HEK293 (cell line): ENCODE measurements at regions not wholly inside any gene's neighbourhood (a gene's known extent, or its start where the extent isn't known, plus 50 kb on each side); places are given as distances from the start of the nearest gene placed in this dataset.
"Not testable (repeated sequence)": the region's sequence is repeated elsewhere in the genome, so short reads cannot be mapped to it uniquely, and the experiment has no call there.

Source experiments
- CTCF ChIA-PET: fragments of 350-600 bp; formaldehyde crosslinking; extraction: SDS; loops from one replicate; lab custom pipeline; 2021; ENCODE audit warnings: antibody characterized with exemption; lab: Yijun Ruan, JAX
- POLR2A ChIA-PET: fragments of 300-600 bp; formaldehyde crosslinking; extraction: SDS; loops from one replicate; lab custom pipeline; 2020; ENCODE audit warnings: antibody characterized with exemption, inconsistent platforms; lab: Yijun Ruan, JAX
- H3K27ac ChIP-seq: fragments of 200-500 bp; sonication (Bioruptor generic); 2 replicates; pipeline ENCODE4 v1.5.1; 2014; ENCODE audit warnings: low read depth, low read length, control low read depth, inconsistent platforms; ENCODE audit errors: extremely low read depth
- H3K36me3 ChIP-seq, 2 experiments: fragments of 200-500 bp in 1 of 2; sonication (Bioruptor generic) in 1 of 2; 1 replicate in 1 of 2; 2 replicates in 1 of 2; pipeline ENCODE4 v1.5.1; 2014 to 2017; ENCODE audit warnings: inconsistent platforms in 2 of 2, low read length in 2 of 2; ENCODE audit not compliant: control insufficient read depth in 2 of 2, insufficient read depth in 1 of 2
- H3K4me1 ChIP-seq: fragments of 200-500 bp; sonication (Bioruptor generic); 2 replicates; pipeline ENCODE4 v1.5.1; 2014; ENCODE audit warnings: mild to moderate bottlenecking, low read length, inconsistent platforms; ENCODE audit not compliant: control insufficient read depth, insufficient read depth
- H3K4me3 ChIP-seq: 2 replicates; pipeline ENCODE4 v1.5.1; 2011; ENCODE audit warnings: low read depth, mild to moderate bottlenecking, control low read depth, low read length, moderate library complexity
- H3K9me3 ChIP-seq: fragments of 200-500 bp; sonication (Bioruptor generic); 2 replicates; pipeline ENCODE4 v1.5.1; 2014; ENCODE audit warnings: low read depth, low read length, inconsistent platforms; ENCODE audit not compliant: control insufficient read depth, insufficient read depth
- HOXA7 ChIP-seq: sonication (generic); formaldehyde crosslinking; IDR thresholded peaks from 2 replicates; pipeline ENCODE4 v1.8.1; 2022; ENCODE audit warnings: missing genetic modification reagents, borderline replicate concordance
- ZNF202 ChIP-seq: fragments of 450-650 bp; formaldehyde crosslinking; IDR thresholded peaks from 2 replicates; pipeline ENCODE4 v1.5.1; 2016; ENCODE audit warnings: missing biosample characterization, missing genetic modification characterization, borderline replicate concordance
- ZNF211 ChIP-seq: fragments of 450-650 bp; formaldehyde crosslinking; IDR thresholded peaks from 2 replicates; pipeline ENCODE4 v1.5.1; 2016; ENCODE audit warnings: low read depth, missing biosample characterization, missing genetic modification characterization
- ZNF433 ChIP-seq: fragments of 450-650 bp; formaldehyde crosslinking; IDR thresholded peaks from 2 replicates; pipeline ENCODE4 v1.5.1; 2016; ENCODE audit warnings: missing biosample characterization, missing genetic modification characterization, low read depth
- ZNF514 ChIP-seq: fragments of 450-650 bp; formaldehyde crosslinking; IDR thresholded peaks from 2 replicates; pipeline ENCODE4 v1.5.1; 2016; ENCODE audit warnings: missing biosample characterization, missing genetic modification characterization
- ZNF571 ChIP-seq: fragments of 450-650 bp; formaldehyde crosslinking; IDR thresholded peaks from 2 replicates; pipeline ENCODE4 v1.5.0; 2017; ENCODE audit warnings: missing biosample characterization, missing genetic modification characterization
- ZNF660 ChIP-seq: fragments of 450-650 bp; IDR thresholded peaks from 2 replicates; pipeline ENCODE4 v1.5.1; 2018; ENCODE audit warnings: missing biosample characterization, mild to moderate bottlenecking, missing genetic modification characterization
- ZNF768 ChIP-seq: fragments of 450-650 bp; formaldehyde crosslinking; IDR thresholded peaks from 2 replicates; pipeline ENCODE4 v1.5.1; 2018; ENCODE audit warnings: missing biosample characterization, mild to moderate bottlenecking, missing genetic modification characterization
- TF ChIP-seq, protein P1 (sequence below): fragments of 450-650 bp; formaldehyde crosslinking; IDR thresholded peaks from 2 replicates; pipeline ENCODE4 v1.5.0; 2017; ENCODE audit warnings: missing biosample characterization, missing genetic modification characterization, borderline replicate concordance
- TF ChIP-seq, protein P2 (sequence below): fragments of 450-650 bp; formaldehyde crosslinking; IDR thresholded peaks from 2 replicates; pipeline ENCODE4 v1.5.1; 2016; ENCODE audit warnings: missing biosample characterization, missing genetic modification characterization
- TF ChIP-seq, protein P3 (sequence below): fragments of 450-650 bp; formaldehyde crosslinking; IDR thresholded peaks from 2 replicates; pipeline ENCODE4 v1.5.1; 2016; ENCODE audit warnings: missing biosample characterization, missing genetic modification characterization, borderline replicate concordance
- TF ChIP-seq, protein P4 (sequence below): fragments of 450-650 bp; formaldehyde crosslinking; conservative IDR thresholded peaks from 2 replicates; pipeline ENCODE4 v1.5.1; 2016; ENCODE audit warnings: low read depth, missing biosample characterization, missing genetic modification characterization

DNA sequence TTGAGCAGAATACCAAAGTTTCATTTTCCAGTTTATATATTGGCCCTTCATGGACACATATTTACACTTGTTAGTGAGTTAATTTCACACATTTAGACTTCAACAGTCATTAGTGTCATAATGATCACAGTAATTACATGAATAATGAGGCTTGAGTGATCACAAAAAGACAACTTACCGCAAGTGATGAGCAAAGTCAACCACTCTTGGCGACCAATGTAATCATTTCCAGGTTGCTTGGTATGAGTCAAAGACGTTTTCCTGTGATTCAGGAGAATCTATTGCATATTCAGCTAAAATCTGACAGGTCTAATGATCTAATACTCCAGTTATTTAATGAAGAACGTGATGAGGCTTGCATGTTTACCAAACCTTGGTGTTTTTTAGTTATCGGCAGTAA lies 407.9 kb upstream of the TENM3 start (continued):
- TF ChIP-seq, protein P1, sequence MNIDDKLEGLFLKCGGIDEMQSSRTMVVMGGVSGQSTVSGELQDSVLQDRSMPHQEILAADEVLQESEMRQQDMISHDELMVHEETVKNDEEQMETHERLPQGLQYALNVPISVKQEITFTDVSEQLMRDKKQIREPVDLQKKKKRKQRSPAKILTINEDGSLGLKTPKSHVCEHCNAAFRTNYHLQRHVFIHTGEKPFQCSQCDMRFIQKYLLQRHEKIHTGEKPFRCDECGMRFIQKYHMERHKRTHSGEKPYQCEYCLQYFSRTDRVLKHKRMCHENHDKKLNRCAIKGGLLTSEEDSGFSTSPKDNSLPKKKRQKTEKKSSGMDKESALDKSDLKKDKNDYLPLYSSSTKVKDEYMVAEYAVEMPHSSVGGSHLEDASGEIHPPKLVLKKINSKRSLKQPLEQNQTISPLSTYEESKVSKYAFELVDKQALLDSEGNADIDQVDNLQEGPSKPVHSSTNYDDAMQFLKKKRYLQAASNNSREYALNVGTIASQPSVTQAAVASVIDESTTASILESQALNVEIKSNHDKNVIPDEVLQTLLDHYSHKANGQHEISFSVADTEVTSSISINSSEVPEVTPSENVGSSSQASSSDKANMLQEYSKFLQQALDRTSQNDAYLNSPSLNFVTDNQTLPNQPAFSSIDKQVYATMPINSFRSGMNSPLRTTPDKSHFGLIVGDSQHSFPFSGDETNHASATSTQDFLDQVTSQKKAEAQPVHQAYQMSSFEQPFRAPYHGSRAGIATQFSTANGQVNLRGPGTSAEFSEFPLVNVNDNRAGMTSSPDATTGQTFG: no peak
- TF ChIP-seq, protein P2, sequence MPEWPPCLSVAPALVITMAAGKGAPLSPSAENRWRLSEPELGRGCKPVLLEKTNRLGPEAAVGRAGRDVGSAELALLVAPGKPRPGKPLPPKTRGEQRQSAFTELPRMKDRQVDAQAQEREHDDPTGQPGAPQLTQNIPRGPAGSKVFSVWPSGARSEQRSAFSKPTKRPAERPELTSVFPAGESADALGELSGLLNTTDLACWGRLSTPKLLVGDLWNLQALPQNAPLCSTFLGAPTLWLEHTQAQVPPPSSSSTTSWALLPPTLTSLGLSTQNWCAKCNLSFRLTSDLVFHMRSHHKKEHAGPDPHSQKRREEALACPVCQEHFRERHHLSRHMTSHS: no peak

DNA sequence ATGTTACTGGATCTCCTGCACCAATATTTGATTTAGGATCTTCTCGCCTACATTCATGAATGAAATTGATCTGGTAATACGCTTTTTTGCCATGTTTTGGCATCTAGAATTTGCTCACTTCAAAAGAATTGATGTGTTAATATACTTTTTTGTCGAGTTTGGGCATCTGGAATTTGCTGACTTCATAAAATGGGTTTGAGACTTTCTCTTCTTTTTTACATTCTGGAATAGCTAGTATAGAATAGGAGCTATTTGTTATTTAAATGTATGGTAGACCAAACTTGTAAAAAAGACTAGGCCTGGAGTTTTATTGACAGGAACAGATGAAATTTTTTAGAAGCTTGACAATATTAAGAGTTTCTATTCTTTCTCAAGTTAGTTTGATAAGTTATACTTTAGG lies 404.9 kb upstream of the TENM3 start:
- POLR2A ChIA-PET: no interaction called here
- Histone ChIP-seq H3K4me3 (no peak overlapping the region), H3K9me3 (no peaks in the 10 kb centered on the region), H3K27ac (no peak overlapping the region), H3K36me3 (no peaks in the 10 kb centered on the region), H3K4me1 (no peaks in the 10 kb centered on the region)
- CTCF ChIA-PET: no interaction called here
- TF ChIP-seq ZNF514 (tag by site-specific recombination): no peak
- TF ChIP-seq, all 188 proteins: peak for 0

DNA sequence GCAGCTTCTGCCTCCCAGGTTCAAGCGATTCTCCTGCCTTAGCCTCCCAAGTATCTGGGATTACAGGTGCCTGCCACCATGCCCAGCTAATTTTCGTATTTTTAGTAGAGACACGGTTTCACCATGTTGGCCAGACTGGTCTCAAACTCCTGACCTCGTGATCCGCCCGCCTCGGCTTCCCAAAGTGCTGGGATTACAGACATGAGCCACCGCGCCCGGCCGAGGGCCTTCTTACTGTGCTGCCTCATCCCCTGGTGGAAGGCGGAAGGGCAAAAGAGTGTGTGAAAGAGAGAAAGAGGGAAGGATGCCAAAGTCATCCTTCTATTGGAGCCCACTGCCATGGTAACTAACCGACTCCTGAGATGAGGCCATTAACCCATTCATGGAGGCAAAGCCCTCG lies 399.4 kb upstream of the TENM3 start:
- POLR2A ChIA-PET, H3K4me3 ChIP-seq: not testable (repeated sequence)

DNA sequence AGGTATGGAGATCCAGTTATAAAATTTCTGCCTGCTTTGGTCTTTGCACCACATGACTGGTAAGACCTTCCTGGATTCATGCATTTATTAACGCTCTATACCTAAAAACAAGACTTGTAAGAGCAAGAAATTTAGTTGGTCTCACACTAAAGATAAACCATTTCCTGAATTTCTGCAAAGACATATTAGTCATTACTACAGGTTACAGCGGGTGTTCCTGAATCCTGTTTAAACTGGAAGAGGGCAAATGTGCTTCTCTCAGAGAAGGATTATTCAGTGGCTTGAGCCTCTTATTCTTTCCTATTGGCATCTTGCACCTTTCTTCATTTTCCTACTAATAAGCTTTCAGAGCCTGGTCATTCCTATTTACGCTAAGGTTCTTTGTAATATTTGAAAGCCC lies 397.6 kb upstream of the TENM3 start:
- ChIA-PET POLR2A (no interaction called here), CTCF (no interaction called here)
- Histone ChIP-seq H3K4me1 (no peaks in the 10 kb centered on the region), H3K4me3 (no peak overlapping the region), H3K9me3 (no peaks in the 10 kb centered on the region), H3K36me3 (no peaks in the 10 kb centered on the region), H3K27ac (no peak overlapping the region)
- no peak for TF ChIP-seq ZNF211 (tag by site-specific recombination)
- TF ChIP-seq, protein P3, sequence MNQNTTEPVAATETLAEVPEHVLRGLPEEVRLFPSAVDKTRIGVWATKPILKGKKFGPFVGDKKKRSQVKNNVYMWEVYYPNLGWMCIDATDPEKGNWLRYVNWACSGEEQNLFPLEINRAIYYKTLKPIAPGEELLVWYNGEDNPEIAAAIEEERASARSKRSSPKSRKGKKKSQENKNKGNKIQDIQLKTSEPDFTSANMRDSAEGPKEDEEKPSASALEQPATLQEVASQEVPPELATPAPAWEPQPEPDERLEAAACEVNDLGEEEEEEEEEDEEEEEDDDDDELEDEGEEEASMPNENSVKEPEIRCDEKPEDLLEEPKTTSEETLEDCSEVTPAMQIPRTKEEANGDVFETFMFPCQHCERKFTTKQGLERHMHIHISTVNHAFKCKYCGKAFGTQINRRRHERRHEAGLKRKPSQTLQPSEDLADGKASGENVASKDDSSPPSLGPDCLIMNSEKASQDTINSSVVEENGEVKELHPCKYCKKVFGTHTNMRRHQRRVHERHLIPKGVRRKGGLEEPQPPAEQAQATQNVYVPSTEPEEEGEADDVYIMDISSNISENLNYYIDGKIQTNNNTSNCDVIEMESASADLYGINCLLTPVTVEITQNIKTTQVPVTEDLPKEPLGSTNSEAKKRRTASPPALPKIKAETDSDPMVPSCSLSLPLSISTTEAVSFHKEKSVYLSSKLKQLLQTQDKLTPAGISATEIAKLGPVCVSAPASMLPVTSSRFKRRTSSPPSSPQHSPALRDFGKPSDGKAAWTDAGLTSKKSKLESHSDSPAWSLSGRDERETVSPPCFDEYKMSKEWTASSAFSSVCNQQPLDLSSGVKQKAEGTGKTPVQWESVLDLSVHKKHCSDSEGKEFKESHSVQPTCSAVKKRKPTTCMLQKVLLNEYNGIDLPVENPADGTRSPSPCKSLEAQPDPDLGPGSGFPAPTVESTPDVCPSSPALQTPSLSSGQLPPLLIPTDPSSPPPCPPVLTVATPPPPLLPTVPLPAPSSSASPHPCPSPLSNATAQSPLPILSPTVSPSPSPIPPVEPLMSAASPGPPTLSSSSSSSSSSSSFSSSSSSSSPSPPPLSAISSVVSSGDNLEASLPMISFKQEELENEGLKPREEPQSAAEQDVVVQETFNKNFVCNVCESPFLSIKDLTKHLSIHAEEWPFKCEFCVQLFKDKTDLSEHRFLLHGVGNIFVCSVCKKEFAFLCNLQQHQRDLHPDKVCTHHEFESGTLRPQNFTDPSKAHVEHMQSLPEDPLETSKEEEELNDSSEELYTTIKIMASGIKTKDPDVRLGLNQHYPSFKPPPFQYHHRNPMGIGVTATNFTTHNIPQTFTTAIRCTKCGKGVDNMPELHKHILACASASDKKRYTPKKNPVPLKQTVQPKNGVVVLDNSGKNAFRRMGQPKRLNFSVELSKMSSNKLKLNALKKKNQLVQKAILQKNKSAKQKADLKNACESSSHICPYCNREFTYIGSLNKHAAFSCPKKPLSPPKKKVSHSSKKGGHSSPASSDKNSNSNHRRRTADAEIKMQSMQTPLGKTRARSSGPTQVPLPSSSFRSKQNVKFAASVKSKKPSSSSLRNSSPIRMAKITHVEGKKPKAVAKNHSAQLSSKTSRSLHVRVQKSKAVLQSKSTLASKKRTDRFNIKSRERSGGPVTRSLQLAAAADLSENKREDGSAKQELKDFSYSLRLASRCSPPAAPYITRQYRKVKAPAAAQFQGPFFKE (tag by site-specific recombination): no peak
- TF ChIP-seq, protein P1: no peak
- TF ChIP-seq ZNF433 (tag by site-specific recombination): no peak
- TF ChIP-seq HOXA7 (CRISPR knock-in tag): no peak
- no peak for TF ChIP-seq ZNF202
- no peak for TF ChIP-seq ZNF768
- no peak for TF ChIP-seq ZNF660
- TF ChIP-seq ZNF571 (tag by site-specific recombination): no peak
- TF ChIP-seq, protein P2: no peak
- TF ChIP-seq, protein P4, sequence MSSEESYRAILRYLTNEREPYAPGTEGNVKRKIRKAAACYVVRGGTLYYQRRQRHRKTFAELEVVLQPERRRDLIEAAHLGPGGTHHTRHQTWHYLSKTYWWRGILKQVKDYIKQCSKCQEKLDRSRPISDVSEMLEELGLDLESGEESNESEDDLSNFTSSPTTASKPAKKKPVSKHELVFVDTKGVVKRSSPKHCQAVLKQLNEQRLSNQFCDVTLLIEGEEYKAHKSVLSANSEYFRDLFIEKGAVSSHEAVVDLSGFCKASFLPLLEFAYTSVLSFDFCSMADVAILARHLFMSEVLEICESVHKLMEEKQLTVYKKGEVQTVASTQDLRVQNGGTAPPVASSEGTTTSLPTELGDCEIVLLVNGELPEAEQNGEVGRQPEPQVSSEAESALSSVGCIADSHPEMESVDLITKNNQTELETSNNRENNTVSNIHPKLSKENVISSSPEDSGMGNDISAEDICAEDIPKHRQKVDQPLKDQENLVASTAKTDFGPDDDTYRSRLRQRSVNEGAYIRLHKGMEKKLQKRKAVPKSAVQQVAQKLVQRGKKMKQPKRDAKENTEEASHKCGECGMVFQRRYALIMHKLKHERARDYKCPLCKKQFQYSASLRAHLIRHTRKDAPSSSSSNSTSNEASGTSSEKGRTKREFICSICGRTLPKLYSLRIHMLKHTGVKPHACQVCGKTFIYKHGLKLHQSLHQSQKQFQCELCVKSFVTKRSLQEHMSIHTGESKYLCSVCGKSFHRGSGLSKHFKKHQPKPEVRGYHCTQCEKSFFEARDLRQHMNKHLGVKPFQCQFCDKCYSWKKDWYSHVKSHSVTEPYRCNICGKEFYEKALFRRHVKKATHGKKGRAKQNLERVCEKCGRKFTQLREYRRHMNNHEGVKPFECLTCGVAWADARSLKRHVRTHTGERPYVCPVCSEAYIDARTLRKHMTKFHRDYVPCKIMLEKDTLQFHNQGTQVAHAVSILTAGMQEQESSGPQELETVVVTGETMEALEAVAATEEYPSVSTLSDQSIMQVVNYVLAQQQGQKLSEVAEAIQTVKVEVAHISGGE (tag by site-specific recombination): no peak

More for the DNA sequence above, 399.4 kb upstream of the TENM3 start:
- H3K36me3 ChIP-seq, CTCF ChIA-PET, H3K9me3 ChIP-seq, H3K4me1 ChIP-seq, H3K27ac ChIP-seq: not testable (repeated sequence)
